NB4 (cell line): ENCODE measurements at regions not wholly inside any gene's neighbourhood (a gene's known extent, or its start where the extent isn't known, plus 50 kb on each side); places are given as distances from the start of the nearest gene placed in this dataset.

Source experiments
- POLR2A ChIP-seq: IDR thresholded peaks from 2 replicates; pipeline ENCODE4 v1.6.1; 2011; ENCODE audit warnings: mild to moderate bottlenecking; ENCODE audit not compliant: insufficient read length; ENCODE audit errors: extremely low read depth
- TF ChIP-seq, protein P1 (sequence below): IDR thresholded peaks from one replicate; pipeline ENCODE4 v1.5.1; 2012; ENCODE audit warnings: low read depth, low read length

DNA sequence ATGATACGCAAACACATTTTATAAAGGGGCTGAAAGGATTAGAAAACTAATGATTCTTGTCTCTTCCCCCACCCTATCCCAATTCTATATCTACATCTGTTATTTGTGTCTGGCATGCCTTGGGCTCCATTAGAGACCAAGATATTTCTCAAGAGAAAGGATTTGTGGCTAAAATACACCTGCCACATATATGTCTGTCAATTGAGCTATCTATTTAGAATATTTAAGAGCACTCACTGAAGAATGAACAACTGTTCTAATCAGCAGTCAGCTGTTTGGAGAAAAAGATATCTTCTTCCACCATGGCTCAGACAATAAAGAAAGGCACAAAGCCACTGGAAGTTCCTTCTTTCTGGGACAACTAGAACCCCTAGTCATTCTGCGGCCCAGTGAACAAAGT lies 61.7 kb upstream of the LRRN1 start:
- TF ChIP-seq, protein P1, sequence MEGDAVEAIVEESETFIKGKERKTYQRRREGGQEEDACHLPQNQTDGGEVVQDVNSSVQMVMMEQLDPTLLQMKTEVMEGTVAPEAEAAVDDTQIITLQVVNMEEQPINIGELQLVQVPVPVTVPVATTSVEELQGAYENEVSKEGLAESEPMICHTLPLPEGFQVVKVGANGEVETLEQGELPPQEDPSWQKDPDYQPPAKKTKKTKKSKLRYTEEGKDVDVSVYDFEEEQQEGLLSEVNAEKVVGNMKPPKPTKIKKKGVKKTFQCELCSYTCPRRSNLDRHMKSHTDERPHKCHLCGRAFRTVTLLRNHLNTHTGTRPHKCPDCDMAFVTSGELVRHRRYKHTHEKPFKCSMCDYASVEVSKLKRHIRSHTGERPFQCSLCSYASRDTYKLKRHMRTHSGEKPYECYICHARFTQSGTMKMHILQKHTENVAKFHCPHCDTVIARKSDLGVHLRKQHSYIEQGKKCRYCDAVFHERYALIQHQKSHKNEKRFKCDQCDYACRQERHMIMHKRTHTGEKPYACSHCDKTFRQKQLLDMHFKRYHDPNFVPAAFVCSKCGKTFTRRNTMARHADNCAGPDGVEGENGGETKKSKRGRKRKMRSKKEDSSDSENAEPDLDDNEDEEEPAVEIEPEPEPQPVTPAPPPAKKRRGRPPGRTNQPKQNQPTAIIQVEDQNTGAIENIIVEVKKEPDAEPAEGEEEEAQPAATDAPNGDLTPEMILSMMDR: no peak
- TF ChIP-seq POLR2A: no peak
